Lower lobe of right lung (tissue), 2 donors: ENCODE measurements at regions not wholly inside any gene's neighbourhood (a gene's known extent, or its start where the extent isn't known, plus 50 kb on each side); places are given as distances from the start of the nearest gene placed in this dataset.

Experiments
- ATAC-seq, 2 donors: fragments of 200-7000 bp; cut with Tn5 transposase; one replicate each; pipeline ENCODE4 v1.9.1; 2020 to 2022; ENCODE audit warnings: mild to moderate bottlenecking in 2 of 2, moderate library complexity in 2 of 2
- DNase-seq: peaks from one replicate; pipeline ENCODE4 v3.0.0-alpha.2; 2020
- H3K27ac ChIP-seq: fragments of 200-600 bp; one replicate; pipeline ENCODE4 v1.8.0; 2022
- H3K27me3 ChIP-seq: fragments of 200-600 bp; one replicate; pipeline ENCODE4 v1.8.0; 2022; ENCODE audit warnings: low read depth
- H3K36me3 ChIP-seq: fragments of 200-600 bp; one replicate; pipeline ENCODE4 v1.8.0; 2022; ENCODE audit warnings: mild to moderate bottlenecking
- H3K4me1 ChIP-seq: fragments of 200-600 bp; one replicate; pipeline ENCODE4 v1.8.0; 2022
- H3K4me3 ChIP-seq: fragments of 200-600 bp; one replicate; pipeline ENCODE4 v1.8.0; 2022; ENCODE audit warnings: mild to moderate bottlenecking
- H3K9me3 ChIP-seq: fragments of 200-600 bp; one replicate; pipeline ENCODE4 v1.8.0; 2022
- intact Hi-C: fragments of 100-400 bp; cut with DNase I; formaldehyde crosslinking; loops from one replicate; pipeline ENCODE4 v1.11.0; 2022
- TF ChIP-seq, protein P1 (sequence below): fragments of 200-600 bp; IDR thresholded peaks from one replicate; pipeline ENCODE4 v1.8.0; 2022; ENCODE audit warnings: antibody characterized with exemption, mild to moderate bottlenecking
- donor health status: DM: no; HTN: yes; CAD: no; lungs with severe emphysema.

DNA sequence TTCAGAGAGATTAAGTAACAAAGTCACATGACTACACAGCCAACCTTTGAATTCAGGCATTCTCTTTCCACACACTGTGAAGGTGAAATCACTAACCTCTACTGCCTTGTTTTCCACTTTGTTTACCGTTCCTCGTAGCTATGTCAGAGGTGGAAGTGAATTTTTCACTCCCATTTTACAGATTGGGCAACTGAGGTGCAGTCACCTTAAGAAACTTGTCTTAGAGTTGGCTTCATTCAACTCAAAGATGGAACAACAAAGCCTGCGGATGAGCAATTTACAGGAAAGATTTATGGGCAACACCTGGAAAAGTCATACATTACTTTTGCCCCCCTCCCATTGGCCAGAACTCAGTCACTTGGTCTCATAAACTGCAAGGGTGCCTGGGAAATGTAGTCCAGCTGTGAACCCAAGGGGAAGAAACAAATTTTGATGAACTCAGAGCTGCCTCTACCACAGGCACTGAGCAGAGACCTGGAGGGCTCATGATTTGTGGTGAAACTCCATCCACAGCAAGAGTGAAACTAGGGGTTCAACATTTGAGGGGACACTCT is 784.6 kb upstream of the EEF2KMT start:
- no peak overlapping the region for H3K27ac ChIP-seq
- intact Hi-C loops, result no loop called here
- no peaks in the 10 kb centered on the region for H3K36me3 ChIP-seq

DNA sequence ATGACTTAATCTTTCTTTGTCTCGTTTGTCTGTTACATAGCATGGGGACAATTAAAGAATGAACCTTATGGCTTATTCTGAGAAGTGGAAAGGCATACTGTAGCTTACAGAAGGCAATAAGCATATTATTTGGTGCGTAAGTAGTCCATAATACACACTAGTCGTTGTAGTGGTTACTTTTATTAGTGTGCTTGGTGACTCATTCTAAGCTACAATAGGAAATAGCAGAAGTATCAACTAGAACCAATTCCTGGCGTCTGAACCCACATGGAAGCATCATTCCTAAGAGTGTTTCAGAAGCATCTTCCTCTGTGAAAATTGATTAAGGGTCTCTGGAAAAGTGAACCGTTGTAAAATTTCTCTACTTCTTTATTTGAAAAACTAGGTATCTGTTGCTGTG is 777.8 kb upstream of the EEF2KMT start:
- ATAC-seq (no peak), DNase-seq (no peak)
- H3K36me3 ChIP-seq, result no peaks in the 10 kb centered on the region
- no peak overlapping the region for H3K4me3 ChIP-seq
- H3K9me3 ChIP-seq, result no peaks in the 10 kb centered on the region
- no peaks in the 10 kb centered on the region for H3K4me1 ChIP-seq
- intact Hi-C loops, result no loop called here
- H3K27ac ChIP-seq, result no peak overlapping the region
- H3K27me3 ChIP-seq, result no peaks in the 10 kb centered on the region
- TF ChIP-seq, protein P1, sequence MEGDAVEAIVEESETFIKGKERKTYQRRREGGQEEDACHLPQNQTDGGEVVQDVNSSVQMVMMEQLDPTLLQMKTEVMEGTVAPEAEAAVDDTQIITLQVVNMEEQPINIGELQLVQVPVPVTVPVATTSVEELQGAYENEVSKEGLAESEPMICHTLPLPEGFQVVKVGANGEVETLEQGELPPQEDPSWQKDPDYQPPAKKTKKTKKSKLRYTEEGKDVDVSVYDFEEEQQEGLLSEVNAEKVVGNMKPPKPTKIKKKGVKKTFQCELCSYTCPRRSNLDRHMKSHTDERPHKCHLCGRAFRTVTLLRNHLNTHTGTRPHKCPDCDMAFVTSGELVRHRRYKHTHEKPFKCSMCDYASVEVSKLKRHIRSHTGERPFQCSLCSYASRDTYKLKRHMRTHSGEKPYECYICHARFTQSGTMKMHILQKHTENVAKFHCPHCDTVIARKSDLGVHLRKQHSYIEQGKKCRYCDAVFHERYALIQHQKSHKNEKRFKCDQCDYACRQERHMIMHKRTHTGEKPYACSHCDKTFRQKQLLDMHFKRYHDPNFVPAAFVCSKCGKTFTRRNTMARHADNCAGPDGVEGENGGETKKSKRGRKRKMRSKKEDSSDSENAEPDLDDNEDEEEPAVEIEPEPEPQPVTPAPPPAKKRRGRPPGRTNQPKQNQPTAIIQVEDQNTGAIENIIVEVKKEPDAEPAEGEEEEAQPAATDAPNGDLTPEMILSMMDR, result no peak

More for the DNA sequence above, 784.6 kb upstream of the EEF2KMT start:
- DNase-seq (no peak), ATAC-seq (no peak)
- Histone ChIP-seq H3K4me1 (no peaks in the 10 kb centered on the region), H3K27me3 (no peaks in the 10 kb centered on the region), H3K4me3 (no peak overlapping the region), H3K9me3 (no peaks in the 10 kb centered on the region)
- TF ChIP-seq, protein P1, result no peak

DNA sequence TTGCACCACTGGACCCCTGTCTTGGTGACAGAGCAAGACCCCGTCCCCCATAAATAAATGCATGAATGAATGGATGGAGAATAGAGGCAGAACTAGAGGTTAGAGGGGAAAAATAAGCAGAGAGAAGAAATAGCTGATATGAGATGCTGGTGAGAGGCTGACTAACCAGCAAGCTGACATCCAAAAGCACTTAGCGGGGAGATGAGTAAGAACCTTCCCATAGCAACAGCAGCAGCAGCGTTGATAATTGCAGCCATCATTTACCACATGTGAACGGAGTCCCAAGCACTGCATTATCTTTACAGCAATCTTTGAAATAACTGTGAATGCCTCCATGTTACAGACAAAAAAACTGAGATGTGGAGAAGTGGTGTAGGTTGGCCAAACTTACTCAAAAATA is 777.3 kb upstream of the EEF2KMT start:
- ATAC-seq (no peak), DNase-seq (no peak)
- TF ChIP-seq, protein P1, result no peak
- no peaks in the 10 kb centered on the region for H3K9me3 ChIP-seq
- H3K4me1 ChIP-seq, result no peaks in the 10 kb centered on the region
- H3K27me3 ChIP-seq, result no peaks in the 10 kb centered on the region
- no peaks in the 10 kb centered on the region for H3K36me3 ChIP-seq
- H3K4me3 ChIP-seq, result no peak overlapping the region
- H3K27ac ChIP-seq, result no peak overlapping the region
- intact Hi-C loops, result no loop called here

DNA sequence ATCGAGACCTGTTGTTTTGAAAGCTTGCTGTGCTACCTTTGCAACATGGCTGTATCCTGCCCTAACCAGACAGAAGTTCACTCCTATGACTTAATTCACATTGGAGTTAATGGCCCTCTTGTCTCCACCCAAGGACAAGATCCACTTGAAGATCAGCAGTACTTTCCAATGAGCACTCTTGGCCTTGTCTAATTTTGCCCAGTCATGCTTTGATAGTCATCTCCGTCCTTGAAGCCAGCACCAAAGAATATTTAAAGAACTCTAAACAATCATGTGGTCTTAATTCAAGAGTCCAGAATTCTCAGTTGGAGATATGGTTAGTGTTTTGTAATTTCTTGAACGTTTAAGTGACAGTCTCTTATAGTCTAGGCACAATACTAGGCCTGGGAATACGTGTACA is 775.6 kb upstream of the EEF2KMT start:
- intact Hi-C loops, result no loop called here
- no peaks in the 10 kb centered on the region for H3K9me3 ChIP-seq
- TF ChIP-seq, protein P1, result no peak
- no peak overlapping the region for H3K4me3 ChIP-seq
- H3K27me3 ChIP-seq, result no peaks in the 10 kb centered on the region
- H3K27ac ChIP-seq, result no peak overlapping the region
- no peaks in the 10 kb centered on the region for H3K36me3 ChIP-seq
- DNase-seq (no peak), ATAC-seq (no peak)
- no peaks in the 10 kb centered on the region for H3K4me1 ChIP-seq

DNA sequence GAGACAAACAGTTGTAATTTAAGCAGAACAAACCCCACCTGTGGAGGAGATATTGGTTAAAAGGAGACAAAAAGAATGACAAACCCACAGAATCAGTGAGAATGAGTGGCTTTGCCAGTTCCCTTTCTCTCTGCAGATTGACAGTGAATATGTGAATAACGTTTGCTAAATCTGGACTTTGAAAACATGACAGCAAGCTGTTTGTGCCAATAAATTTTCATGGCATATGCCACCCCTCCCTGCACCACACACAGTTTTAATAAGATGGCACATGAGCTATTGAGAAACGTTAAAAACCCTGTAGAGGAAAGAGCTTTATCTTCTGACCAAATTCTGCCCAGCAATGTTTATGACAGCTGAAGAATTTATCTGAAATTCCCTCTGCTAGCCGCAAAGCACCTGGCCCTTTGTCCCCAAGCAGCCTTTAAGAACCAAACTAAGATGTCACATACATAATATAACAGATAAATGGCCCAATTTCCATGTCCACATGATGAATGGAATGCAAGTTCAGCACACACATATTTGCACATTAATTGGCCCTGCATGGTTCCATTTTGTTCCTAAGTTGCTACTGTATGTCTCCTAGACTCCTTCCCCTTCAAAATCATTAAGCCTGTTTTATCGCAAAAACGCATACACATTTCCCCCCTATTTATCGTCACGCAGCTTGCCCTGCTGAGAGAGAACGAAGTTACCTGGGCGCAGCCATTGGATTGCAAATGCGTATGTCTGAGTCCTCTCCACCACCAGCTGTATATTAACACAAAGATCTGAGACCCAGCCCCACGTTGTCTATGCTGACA is 773.5 kb upstream of the EEF2KMT start:
- Histone ChIP-seq H3K36me3 (no peaks in the 10 kb centered on the region), H3K9me3 (no peaks in the 10 kb centered on the region), H3K27ac (no peak overlapping the region), H3K4me3 (no peak overlapping the region), H3K27me3 (no peaks in the 10 kb centered on the region), H3K4me1 (no peaks in the 10 kb centered on the region)
- DNase-seq, result no peak
- TF ChIP-seq, protein P1, result no peak
- intact Hi-C loops, result no loop called here
- no peak for ATAC-seq
